Gastroesophageal sphincter (tissue), 4 donors: ENCODE measurements at regions not wholly inside any gene's neighbourhood (a gene's known extent, or its start where the extent isn't known, plus 50 kb on each side); places are given as distances from the start of the nearest gene placed in this dataset.

ENCODE experiments used
- ATAC-seq: fragments of 150-250 bp; one replicate; pipeline ENCODE4 v1.9.1; 2016; ENCODE audit warnings: mild to moderate bottlenecking, moderate library complexity
- H3K27ac ChIP-seq, 4 donors: fragments of 200-600 bp; sonication (generic) in 3 of 4; 1 replicate in 3 of 4; 2 replicates in 1 of 4; pipeline ENCODE4 v1.5.1; 2016 to 2019
- H3K27me3 ChIP-seq: fragments of 200-600 bp; sonication (generic); one replicate; pipeline ENCODE4 v1.5.1; 2019
- H3K36me3 ChIP-seq, 2 donors: fragments of 200-600 bp; sonication (generic); one replicate each; pipeline ENCODE4 v1.5.1; 2019; ENCODE audit warnings: control low read depth in 1 of 2
- H3K4me1 ChIP-seq, 3 donors: fragments of 200-600 bp; sonication (generic); 1 replicate in 2 of 3; 2 replicates in 1 of 3; pipeline ENCODE4 v1.5.1; 2016 to 2019; ENCODE audit warnings: control low read depth in 2 of 3
- H3K4me3 ChIP-seq, 2 donors: fragments of 200-600 bp; sonication (generic); one replicate each; pipeline ENCODE4 v1.5.1; 2019; ENCODE audit warnings: mild to moderate bottlenecking in 1 of 2, moderate library complexity in 1 of 2
- H3K9me3 ChIP-seq, 3 donors: fragments of 200-600 bp; sonication (generic); one replicate each; pipeline ENCODE4 v1.5.1; 2017 to 2019; ENCODE audit warnings: control low read depth in 2 of 3
- EP300 ChIP-seq: sonication (generic); formaldehyde crosslinking; IDR thresholded peaks from one replicate; pipeline ENCODE4 v1.6.1; 2017; ENCODE audit warnings: antibody characterized with exemption, mild to moderate bottlenecking
- POLR2A ChIP-seq, 2 donors: fragments of 450-650 bp; IDR thresholded peaks; one replicate each; pipeline ENCODE4 v1.6.1; 2017; ENCODE audit warnings: antibody characterized with exemption in 2 of 2, mild to moderate bottlenecking in 2 of 2, moderate library complexity in 1 of 2
- POLR2AphosphoS5 ChIP-seq: sonication (generic); formaldehyde crosslinking; IDR thresholded peaks from one replicate; pipeline ENCODE4 v1.6.1; 2017; ENCODE audit warnings: antibody characterized with exemption
- WGBS, 2 donors: methylation state at CpG; one replicate each; pipeline ENCODE4 v1.1.5; 2018; ENCODE audit warnings: low coverage in 1 of 2; 5-methylcytosine and 5-hydroxymethylcytosine counted together
- TF ChIP-seq, protein P1 (sequence below), 4 experiments: fragments of 200-600 bp in 2 of 4; fragments of 450-650 bp in 2 of 4; sonication (generic) in 1 of 4; IDR thresholded peaks; one replicate each; pipeline ENCODE4 v1.5.1; 2017 to 2019; ENCODE audit warnings: antibody characterized with exemption in 4 of 4, mild to moderate bottlenecking in 2 of 4, moderate library complexity in 2 of 4

DNA sequence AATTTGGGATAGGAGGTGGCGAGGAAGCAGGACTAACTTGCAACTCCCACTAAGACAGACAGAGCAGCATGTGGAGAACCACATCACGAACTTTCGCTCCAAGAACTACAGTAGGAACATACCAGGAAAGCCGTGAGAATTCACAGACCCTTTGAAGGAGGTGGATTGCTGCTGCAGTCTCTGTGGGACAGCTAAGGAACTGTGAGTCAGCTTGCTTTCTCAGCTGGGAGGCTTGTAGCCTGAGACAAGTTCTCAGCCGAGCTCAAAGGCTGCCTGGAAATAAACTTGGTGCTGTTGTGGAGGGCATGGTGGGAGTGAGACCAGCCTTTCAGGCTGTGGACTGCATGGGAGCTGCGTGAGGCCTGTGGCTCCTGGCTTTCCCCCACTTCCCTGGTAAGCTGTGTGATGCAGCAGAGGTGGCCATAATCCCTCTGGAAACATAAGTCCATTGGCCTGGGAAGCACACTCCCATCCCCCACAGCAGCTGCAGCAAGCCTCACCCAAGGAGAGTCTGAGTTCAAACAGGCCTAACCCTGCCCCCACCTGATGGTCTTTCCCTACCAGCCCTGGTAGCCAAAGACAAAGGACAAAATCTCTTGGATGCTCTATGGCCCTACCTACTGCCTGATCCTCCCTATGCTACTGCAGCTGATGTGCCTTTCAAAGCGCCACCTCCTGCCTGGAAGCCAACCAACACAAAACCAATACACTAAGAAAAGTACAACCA lies 441.1 kb upstream of the HTR2A start:
- Histone ChIP-seq H3K4me1 (no peaks in the 10 kb centered on the region), H3K27ac (no peak overlapping the region), H3K9me3 (peaks cover 0 to 12% (median 0%) of the 10 kb centered on the region in 3 donors), H3K36me3 (no peaks in the 10 kb centered on the region), H3K4me3 (no peak overlapping the region), H3K27me3 (no peaks in the 10 kb centered on the region)
- 44 to 60% methylated on average over 2 to 5 of the region's 7 CpGs for WGBS, 2 donors
- TF ChIP-seq, protein P1, sequence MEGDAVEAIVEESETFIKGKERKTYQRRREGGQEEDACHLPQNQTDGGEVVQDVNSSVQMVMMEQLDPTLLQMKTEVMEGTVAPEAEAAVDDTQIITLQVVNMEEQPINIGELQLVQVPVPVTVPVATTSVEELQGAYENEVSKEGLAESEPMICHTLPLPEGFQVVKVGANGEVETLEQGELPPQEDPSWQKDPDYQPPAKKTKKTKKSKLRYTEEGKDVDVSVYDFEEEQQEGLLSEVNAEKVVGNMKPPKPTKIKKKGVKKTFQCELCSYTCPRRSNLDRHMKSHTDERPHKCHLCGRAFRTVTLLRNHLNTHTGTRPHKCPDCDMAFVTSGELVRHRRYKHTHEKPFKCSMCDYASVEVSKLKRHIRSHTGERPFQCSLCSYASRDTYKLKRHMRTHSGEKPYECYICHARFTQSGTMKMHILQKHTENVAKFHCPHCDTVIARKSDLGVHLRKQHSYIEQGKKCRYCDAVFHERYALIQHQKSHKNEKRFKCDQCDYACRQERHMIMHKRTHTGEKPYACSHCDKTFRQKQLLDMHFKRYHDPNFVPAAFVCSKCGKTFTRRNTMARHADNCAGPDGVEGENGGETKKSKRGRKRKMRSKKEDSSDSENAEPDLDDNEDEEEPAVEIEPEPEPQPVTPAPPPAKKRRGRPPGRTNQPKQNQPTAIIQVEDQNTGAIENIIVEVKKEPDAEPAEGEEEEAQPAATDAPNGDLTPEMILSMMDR (IDR thresholded peaks at IDR 0.05): no peak
- TF ChIP-seq POLR2A (IDR thresholded peaks at IDR 0.05) (no peak), POLR2AphosphoS5 (no peak), EP300 (no peak)
- no peak for ATAC-seq

DNA sequence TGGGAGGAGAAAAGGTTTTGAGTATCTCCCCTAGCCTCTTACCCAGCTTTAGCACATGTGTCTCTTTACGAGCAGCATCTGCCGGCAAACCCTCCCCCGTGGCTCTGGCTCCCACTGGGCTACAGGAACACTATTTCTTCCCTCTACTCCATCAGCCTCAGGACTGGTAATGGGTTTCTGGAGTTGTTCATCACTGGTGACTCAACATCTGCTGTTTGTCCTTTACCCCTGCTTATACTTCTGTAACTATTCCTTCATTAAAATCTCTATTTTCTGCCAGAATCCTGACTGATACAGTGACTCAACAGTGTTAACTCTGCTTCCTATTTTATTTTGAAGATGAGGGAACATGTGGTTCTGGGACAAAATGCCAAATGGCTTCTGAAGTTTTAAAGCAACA lies 437.3 kb upstream of the HTR2A start:
- no peak overlapping the region for H3K4me3 ChIP-seq
- no peaks in the 10 kb centered on the region for H3K27me3 ChIP-seq
- peak overlapping the region in 1 of 4 donors; percentile 53 for H3K27ac ChIP-seq
- no peaks in the 10 kb centered on the region for H3K36me3 ChIP-seq
- H3K9me3 ChIP-seq: no peaks in the 10 kb centered on the region
- TF ChIP-seq EP300 (no peak), POLR2AphosphoS5 (peak; percentile 18), POLR2A (IDR thresholded peaks at IDR 0.05) (no peak)
- TF ChIP-seq, protein P1 (IDR thresholded peaks at IDR 0.05): no peak
- 40 to 60% methylated on average over 1 to 3 of the region's 3 CpGs for WGBS, 2 donors
- peak; percentile 86 for ATAC-seq
- H3K4me1 ChIP-seq: no peaks in the 10 kb centered on the region

DNA sequence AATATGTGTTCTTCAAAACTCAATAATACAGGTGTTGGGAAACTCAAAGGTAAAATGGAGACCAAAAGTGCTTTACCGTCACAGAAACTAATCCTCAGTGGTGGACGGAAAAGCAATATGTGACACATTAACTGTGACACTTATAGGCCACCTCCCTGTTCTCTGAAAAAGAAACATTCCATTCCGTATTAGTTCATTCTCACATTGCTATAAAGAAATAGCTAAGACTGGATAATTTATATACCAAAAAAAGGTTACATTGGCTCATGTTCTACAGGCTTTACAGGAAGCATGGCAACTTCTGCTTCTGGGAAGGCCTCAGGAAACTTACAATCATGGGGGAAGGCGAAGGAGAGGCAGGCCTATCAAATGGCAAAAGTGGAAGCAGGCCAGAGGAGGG lies 435.3 kb upstream of the HTR2A start:
- 57 to 73% methylated on average over 4 of the region's 4 CpGs for WGBS, 2 donors
- no peaks in the 10 kb centered on the region for H3K4me1 ChIP-seq
- H3K36me3 ChIP-seq: no peaks in the 10 kb centered on the region
- TF ChIP-seq EP300 (no peak), POLR2A (IDR thresholded peaks at IDR 0.05) (no peak), POLR2AphosphoS5 (no peak)
- TF ChIP-seq, protein P1 (IDR thresholded peaks at IDR 0.05): no peak
- H3K27ac ChIP-seq: peak overlapping the region in 1 of 4 donors; percentile 53
- ATAC-seq: no peak
- no peaks in the 10 kb centered on the region for H3K27me3 ChIP-seq
- H3K9me3 ChIP-seq: no peaks in the 10 kb centered on the region
- no peak overlapping the region for H3K4me3 ChIP-seq

DNA sequence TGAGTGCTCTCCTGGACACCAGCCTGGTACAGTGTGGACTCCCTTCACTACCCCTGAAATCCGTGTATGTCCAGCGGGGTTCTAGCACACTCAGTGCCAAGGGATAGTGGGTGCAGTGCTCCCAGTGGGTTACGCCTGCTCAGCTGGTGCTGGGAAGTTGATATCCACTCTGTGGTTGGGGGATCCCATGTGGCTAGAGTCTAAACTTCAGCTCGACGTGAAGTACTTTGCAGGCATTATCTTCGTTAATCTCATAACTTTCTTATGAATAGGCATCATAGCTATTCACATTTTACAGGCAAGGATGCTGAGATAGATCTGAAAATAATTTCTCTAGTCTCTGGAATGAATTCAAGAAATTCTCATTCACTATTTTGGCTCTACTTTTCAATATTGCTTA lies 433.2 kb upstream of the HTR2A start:
- H3K9me3 ChIP-seq: no peaks in the 10 kb centered on the region
- no peak overlapping the region for H3K4me3 ChIP-seq
- 80 to 87% methylated on average over 4 to 6 of the region's 6 CpGs for WGBS, 2 donors
- TF ChIP-seq EP300: no peak
- TF ChIP-seq, protein P1 (IDR thresholded peaks at IDR 0.05): no peak
- no peak for TF ChIP-seq POLR2A (IDR thresholded peaks at IDR 0.05)
- TF ChIP-seq POLR2AphosphoS5: no peak
- no peak overlapping the region for H3K27ac ChIP-seq
- no peak for ATAC-seq
- H3K36me3 ChIP-seq: no peaks in the 10 kb centered on the region
- no peaks in the 10 kb centered on the region for H3K27me3 ChIP-seq
- H3K4me1 ChIP-seq: no peaks in the 10 kb centered on the region

DNA sequence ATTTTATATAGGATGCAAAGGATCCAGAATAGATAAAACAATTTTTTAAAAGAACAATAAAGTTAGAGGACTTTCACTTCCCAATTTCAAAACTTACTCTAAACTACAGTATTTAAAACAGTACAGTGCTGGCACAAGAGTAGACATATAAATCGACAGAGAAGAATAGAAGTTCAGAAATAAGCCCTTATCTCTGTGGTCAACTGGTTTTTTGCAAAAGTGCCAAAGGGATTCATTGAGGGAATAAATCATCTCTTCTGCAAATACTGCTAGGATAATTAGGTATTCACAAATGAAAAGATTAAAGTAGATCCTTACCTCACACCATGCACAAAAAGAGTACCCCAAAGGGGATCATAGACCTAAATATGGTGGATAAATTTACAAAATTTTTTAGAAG lies 431.0 kb upstream of the HTR2A start:
- H3K4me3 ChIP-seq: no peak overlapping the region
- no peak overlapping the region for H3K27ac ChIP-seq
- no peaks in the 10 kb centered on the region for H3K9me3 ChIP-seq
- no peak for TF ChIP-seq POLR2A (IDR thresholded peaks at IDR 0.05)
- TF ChIP-seq, protein P1 (IDR thresholded peaks at IDR 0.05): no peak
- TF ChIP-seq EP300: no peak
- no peak for TF ChIP-seq POLR2AphosphoS5
- no peaks in the 10 kb centered on the region for H3K4me1 ChIP-seq
- no peak for ATAC-seq
- WGBS, 2 donors: 27 to 67% methylated on average over 1 of the region's 1 CpG
- no peaks in the 10 kb centered on the region for H3K27me3 ChIP-seq
- no peaks in the 10 kb centered on the region for H3K36me3 ChIP-seq
